AML-193 (cell line): ENCODE measurements at regions not wholly inside any gene's neighbourhood (a gene's known extent, or its start where the extent isn't known, plus 50 kb on each side); places are given as distances from the start of the nearest gene placed in this dataset.
"Not testable (repeated sequence)": the region's sequence is repeated elsewhere in the genome, so short reads cannot be mapped to it uniquely, and the experiment has no call there.

ENCODE experiments used
- DNase-seq, 2 experiments: peaks; one replicate each; lab custom pipeline; 2025; lab: John Stamatoyannopoulos, UW

DNA sequence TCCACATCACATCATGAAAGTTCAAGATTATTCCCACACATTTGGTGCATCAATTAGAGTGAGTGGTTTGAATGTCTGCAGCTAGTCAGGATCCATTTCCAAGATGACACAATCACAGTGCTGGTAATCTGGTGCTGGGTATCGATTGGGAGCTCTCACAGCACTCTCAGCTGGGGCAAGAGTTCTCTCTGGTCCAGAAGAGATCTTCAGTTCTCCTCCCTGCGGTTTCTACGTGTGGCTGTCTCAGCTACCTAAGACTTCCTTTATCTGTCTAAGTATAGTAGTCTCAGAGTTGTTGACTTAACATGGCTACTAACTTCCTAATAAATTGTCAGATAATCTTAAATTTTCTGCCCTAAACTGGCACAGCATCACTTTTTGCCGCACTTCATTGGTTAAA, 358.0 kb upstream of the BRINP3 start:
- no peak for DNase-seq

DNA sequence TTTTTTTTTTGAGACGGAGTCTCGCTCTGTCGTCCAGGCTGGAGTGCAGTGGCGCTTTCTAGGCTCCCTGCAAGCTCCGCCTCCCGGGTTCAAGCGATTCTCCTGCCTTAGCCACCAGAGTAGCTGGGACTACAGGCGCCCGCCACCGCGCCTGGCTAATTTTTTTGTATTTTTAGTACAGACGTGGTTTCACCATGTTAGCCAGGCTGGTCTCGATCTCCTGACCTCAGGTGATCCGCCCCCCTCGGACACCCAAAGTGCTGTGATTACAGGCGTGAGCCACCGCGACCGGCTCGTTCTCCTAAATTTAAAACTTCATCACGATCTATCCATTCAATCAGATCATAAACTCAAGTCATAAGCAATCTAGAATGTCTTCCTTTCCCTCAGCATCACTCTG, 359.5 kb upstream of the BRINP3 start:
- DNase-seq = not testable (repeated sequence)

DNA sequence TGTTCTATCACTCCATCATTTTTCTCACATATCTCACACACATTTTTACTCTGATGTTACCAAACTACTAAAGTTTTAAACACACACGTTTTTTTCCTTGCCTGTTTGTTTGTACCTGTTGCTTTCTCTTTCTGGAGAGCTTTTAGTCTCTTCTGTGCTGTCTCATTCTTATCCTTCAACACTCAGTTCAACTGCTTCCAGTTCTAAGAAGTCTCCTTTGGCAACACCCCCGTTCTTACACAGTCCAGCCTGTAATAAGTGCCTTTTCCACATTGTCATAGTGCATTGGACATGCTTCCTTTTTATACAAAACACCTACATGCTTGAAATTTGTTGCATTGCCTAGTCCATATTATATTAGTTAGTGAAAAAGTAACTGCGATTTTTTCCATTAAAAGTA, 360.2 kb upstream of the BRINP3 start:
- DNase-seq = no peak

DNA sequence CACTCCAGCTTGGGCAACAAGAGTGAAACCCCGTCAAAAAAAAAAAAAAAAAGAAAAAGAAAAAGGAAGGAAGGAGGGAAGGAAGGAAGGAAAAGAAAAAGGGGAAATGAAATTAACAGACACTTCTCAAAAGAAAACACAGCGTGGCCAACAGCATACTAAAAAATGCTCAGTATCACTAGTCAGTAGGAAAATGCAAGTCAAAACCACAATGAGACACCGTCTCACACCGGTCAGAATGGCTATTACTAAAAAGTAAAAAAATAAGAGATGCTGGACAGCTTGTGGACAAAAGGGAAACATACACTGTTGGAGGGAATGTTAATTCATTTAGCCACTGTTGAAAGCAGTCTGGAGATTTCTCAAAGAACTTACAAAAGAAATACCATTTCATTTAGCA, 369.5 kb upstream of the BRINP3 start:
- no peak for DNase-seq

DNA sequence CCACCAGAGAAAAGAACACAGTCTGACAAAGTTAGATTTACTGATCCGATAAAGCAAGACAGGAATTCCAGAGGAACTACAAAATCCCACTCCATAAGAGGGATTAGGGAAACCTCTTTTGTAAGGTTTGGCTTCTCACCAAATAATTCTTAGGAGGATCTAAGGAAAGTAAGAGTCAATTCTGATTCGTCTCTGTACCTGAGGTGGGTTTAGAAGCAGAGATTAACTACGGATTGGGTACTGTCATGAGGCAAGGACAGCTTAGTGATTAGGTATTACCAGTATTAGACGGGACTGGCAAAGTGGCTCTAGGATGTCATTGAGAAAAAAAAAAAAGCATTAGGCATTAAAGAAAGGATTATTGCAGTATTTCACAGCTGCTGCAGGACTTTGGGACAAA, 371.7 kb upstream of the BRINP3 start:
- DNase-seq = no peak

DNA sequence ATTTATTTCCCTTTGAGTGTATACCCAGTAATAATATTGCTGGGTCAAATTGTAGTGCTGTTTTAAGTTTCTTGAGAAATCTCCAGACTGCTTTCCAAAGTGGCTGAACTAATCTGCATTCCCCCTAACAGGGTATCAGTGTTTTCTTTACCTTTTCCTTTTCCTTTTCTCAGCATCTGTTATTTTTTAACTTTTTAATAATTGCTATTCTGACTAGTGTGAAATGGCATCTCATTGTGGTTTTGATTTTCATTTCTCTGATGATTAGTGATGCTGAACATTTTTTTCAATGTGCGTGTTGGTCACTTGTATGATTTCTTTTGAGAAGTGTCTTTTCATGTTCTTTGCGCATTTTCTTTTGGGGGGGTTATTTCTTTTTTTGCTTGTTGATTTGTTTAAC, 374.9 kb upstream of the BRINP3 start:
- DNase-seq = no peak

DNA sequence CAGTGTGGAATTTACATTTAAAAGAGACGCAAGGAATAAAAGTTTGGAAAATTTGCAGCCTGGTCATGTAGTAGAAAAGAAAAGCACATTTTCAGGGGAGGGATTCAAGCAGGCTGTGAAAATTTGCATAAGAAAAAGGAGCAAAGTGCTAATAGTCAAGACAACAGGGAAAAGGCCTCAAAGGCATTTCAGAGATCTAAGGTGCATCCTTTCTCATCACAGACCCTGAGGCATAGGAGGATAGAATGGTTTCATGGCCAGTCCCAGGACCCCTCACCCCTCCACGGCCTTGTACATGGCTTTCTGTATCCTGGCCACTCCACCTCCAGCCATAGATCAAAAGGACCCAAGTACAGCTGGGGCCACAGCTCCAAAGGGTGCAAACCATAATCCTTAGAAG, 380.5 kb upstream of the BRINP3 start:
- DNase-seq = no peak

DNA sequence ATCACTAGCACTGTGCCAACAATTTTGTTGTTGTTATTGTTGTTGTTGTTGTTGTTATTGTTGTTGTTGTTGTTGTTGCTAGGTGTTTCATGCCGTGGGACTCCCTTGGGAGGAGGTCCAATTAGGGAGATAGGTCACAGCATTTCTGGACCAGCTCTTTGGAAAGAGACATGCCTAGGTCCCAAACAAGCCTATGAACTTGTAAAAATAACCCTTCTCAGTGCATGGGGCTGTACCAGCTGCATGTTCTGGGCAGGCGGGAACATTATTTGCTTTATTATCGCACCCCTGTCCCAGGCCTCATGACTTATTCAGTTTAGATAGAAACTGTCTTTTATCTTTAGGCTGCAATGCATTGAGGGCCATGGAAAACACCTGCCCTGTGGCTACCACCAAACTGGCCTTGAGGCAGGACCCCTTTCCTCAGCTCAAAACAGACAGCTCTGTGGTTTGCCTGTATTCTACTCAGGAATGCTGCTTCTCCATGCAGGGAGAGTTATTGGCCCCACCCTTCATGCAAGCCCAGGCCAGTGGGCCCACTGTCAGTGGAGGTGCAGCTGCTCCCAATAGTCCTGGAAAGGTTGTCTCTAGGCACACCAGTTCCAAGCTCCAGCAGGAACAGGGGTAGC, 386.5 kb upstream of the BRINP3 start:
- DNase-seq = no peak

DNA sequence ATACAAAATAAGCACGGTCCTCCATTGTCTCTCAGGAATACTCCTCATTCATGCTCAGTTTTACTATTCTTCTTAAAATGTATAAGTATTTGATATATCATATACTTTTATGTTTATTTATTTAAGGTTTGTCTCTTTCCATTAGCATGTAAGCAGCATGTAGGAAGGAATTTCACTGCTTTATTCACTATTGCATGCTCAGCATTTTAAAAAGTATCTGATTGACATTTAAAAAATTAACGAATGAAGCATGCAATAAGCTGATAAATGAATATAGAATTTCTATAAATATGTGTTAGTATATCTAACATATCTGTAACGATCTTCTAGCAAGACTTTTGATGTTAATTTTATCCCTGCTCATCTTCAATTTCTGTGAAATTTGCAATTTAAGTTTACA, 402.7 kb upstream of the BRINP3 start:
- no peak for DNase-seq

DNA sequence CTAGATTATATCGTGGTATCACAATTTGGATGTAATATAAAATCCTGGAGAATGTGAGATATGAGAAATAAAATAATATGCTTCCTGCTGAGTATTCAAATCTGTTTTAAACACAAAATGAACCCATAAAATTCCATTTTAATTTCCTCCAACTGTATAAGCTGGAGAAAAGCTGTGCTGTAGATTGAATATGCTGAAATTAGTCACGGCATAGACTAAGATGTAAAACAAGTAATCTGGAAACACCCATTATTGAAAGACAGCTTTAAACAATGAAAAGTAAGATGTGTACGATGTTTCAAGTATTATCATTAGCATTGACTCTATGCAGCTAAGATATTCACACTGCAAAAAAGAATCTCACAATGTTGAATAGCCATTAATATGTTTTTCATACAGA, 403.4 kb upstream of the BRINP3 start:
- DNase-seq = no peak

DNA sequence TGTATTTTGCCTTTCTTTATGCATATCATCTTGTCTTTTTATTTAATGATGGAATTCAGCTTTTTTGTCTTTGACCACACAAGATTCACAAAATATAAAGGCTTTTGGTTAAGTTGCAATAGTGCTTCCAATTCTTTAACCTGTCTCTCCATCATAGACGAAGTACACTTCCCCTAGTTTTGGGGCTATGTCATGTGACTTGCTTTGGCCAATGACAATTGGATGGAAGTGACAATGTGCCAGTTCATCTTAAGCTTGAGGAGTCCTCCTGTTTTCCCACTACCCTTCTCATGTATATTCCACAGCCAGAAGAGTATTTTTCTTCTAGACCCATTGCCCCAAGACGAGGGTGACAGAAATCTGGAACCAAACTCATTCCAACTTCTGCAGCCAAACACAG, 419.6 kb upstream of the BRINP3 start:
- no peak for DNase-seq

DNA sequence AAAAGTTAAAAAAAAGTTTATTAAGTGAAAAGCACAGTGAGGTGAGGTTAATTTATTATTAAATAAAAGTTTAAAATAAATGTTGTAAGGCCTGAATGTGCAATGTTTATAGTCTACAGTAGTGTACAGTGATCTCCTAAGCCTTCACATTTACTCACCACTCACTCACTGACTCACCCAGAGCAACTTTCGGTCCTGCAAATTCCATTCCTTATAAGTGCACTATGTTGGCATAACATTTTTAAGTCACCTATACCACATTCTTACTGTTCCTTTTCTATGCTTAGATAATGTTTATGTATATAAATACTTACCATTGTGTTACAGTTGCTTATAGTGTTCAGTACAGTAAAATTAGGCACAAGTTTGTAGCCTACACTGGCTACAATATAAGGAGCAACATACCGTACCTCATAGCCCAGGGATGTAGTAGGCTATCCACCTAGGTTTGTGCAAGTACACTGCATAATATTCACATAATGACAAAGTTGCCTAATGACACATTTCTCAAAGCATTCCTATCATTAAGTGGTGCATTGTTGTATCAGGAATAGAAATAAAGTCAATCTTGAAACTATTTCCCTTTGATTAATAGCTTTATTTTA, 426.5 kb upstream of the BRINP3 start:
- no peak for DNase-seq

DNA sequence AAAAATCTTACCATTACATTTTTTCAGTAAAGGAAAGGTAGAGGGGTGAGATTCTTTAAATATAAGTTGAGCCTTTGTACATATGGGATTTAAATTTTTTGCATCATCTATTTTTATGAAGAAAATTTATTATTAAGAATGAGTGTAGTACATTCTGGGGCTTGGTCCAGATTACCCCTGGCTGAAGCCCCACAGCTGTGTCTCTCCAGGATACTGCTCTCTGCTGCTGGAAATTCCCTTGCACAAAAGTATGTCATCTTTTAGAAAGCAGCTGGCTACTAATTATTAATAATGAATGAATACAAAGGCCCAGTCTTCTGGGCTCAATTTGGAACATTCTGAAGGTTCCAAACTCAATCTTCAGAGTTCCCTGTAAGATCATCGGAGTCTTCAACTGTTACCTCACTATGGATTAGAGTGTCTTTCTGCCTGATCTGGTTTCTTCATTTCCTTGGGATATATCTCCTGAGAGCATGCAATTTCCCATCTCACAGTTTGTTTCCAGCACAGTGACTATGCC, 428.6 kb upstream of the BRINP3 start:
- no peak for DNase-seq

DNA sequence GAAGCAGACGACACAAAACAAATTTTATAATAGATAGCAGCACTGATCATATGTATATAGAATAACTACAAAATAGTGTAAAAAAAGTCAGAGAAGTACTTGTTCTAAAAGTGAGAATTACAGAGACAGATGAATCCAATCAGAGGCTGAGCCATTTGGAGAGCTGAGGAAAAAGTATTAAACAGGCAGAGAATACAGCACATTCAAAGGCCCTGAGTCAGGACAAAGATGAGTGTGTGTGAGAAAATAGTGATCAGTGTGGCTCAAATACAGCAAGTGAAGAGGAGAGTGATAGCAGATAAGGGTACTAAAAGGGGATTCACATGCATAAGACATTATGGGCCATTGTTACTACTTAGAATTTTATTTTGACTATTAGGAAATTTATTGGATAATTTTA, 430.6 kb upstream of the BRINP3 start:
- DNase-seq = no peak

DNA sequence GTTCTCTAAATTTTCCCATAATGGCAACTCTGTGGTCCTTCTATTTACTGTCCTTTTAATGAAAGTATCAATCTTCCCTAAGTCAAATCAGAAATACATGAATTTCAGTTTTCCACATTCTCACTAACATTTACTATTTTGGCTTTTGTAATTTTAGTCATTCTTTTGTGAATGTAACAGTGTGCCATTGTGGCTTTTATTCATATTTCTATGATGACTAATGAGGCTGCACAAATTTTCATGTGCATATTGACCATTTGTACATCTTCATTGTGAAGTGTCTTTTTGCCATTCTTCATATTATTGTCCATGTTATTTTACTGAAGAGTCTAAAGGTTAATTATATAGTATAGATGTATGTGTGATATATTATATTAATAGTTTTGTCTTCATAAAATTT, 431.0 kb upstream of the BRINP3 start:
- no peak for DNase-seq

DNA sequence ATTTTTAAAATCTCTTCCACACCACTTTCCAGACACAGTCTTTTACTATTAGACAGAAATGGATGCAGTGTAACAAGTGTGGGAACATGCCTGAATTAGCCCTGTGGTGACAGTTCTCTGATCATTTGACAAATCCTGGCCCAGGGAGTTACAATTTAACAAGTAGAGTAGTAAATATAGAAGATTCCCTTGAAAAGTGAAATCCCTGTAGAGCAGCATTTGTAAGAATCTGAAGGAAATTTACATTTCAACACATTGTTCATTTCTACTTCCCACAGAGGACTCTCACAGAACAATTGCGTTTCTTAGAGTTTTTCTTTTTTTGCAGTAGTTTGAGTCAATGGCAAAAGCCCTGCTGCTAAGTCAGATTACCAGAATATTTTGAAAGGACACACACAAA, 458.3 kb upstream of the BRINP3 start:
- no peak for DNase-seq

DNA sequence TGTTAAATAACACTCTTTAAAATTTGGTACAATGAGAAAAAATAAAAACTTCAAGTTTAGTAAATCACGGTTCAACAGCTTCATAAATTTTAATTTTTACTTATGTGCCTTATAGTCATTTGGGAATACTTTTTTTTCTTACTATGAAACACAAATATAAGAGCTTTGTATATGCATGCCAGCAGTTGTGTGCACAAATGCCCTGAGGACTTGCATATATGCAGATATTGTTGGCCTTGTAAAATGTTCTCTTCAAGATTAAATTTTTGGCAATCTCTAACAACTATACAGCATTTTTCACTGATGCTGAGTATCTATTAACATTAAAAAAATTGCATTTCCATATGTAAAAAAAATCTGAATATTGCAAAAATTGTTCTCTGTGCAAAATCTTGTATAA, 458.7 kb upstream of the BRINP3 start:
- no peak for DNase-seq

DNA sequence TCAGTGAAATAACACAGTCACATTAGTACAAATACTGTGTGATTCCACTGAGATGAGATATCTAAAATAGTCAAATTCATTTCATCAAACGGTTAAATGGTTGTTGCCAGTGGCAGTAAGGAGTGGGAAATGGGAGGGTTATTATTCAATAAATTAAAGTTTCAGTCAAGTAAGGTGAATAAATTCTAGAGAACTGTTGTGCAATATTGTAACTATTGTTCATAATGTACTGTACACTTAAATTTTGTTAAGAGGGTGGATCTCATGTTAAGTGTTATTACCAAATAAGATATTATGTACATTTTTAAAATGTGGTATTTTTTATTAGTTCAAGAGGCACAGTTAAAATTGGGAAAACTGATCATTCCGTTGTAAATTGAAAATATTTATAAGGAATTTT, 463.3 kb upstream of the BRINP3 start:
- no peak for DNase-seq

DNA sequence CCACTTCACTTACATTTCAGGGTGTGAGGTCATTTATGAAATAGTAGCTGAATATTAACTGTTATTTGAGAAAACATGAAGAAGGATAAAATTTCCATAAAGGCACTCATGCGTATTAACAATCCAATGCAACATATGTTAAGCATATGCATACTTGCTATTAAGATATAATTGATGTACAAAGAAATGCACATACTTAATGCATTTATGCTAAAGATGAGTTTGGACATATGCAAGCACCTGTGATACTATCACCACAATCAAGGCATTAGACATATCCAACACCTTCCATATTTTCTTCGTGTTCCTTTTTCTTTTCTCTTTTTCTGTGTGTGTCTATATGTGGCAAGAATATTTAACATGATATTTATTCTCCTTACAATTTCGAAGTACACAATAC, 464.8 kb upstream of the BRINP3 start:
- DNase-seq = no peak

DNA sequence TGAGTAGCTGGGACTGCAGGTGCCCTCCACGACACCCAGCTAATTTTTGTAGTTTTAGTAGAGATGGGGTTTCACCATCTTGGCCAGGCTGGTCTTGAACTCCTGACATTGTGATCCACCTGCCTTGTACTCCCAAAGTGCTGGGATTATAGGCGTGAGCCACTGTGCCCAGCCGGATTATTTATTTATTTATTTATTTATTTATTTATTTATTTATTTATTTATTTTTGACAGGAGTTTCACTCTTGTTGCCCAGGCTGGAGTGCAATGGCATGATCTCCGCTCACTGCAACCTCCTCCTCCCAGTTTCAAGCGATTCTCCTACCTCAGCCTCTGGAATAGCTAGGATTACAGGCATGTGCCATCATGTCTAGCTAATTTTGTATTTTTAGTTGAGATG, 466.1 kb upstream of the BRINP3 start:
- DNase-seq = not testable (repeated sequence)

DNA sequence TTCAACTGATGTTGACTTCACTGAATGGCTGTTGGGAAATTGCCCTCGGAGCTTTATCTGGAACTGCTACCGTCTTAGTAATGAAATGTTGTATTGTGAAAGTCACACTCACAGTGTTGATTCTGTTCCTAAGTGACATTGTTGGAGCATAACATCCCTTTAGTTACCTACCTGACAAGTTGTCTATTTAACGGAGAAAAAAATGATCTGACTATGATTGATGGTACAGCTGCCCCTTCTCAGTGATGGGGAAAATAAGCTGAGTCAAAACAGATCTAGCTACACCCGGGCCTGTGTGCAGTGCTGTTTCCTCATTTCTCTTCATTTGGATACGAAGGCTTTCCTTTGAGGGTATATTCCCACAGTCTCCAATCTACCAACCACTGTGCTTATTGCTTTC, 472.3 kb upstream of the BRINP3 start:
- no peak for DNase-seq

DNA sequence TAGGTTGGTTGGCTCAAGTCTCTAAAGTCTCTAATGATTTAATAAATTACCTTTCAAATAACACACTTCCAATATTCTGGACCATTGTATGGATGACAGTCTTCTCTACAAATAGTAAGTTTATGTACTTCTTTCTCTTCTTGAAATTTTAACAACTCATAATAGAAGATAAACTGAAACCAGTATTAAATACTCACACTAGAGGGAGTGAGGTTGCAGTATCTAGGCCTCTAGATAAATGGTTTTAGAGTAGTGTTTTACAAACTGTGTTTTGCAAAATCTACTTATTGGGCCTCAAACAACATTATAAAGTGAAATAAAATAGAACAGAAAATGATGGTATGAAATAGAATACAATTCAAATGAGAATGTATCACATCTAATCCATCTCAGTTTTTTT, 479.9 kb upstream of the BRINP3 start:
- no peak for DNase-seq

DNA sequence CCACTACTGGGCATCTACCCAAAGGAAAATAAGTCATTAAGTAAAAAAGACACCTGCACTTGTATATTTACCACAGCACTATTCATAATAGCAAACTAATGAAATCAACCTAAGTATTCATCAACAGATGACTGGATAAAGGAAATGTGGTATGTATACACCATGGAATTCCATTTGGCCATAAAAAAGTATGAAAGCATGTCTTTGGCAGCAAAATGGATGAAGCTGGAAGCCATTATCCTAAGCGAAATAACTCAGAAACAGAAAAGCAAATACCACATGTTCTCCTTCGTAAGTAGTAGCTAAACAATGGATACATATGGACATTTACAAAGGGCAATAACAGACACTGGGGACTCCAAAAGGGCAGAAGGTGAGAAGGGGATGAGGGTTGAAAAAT, 485.7 kb upstream of the BRINP3 start:
- DNase-seq = no peak

DNA sequence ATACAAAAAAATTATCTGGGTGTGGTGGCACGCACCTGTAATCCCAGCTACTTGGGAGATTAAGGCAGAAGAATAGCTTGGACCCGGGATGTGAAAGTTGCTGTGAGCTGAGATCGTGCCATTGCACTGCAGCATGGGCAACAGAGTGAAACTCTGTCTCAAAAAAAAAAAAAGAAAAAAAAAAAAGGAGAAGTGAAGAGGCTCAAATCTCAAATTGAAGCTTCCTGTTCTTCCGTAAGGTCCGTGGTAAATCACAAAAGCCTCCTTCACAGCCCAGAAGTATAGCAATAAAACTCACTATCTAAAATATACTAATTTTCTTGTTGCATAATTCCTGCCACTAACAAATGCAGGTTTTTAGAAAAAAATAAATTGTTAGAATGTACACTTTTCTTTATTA, 498.2 kb upstream of the BRINP3 start:
- no peak for DNase-seq
